GM10266 (cell line): ENCODE measurements at regions not wholly inside any gene's neighbourhood (a gene's known extent, or its start where the extent isn't known, plus 50 kb on each side); places are given as distances from the start of the nearest gene placed in this dataset.

Experiments used
- DNase-seq: peaks from one replicate; pipeline ENCODE4 v3.0.0; 2012; ENCODE audit errors: extremely low spot score
- TF ChIP-seq, protein P1 (sequence below): IDR thresholded peaks from 2 replicates; pipeline ENCODE4 v1.5.1; 2012; ENCODE audit warnings: mild to moderate bottlenecking, low read depth; ENCODE audit not compliant: control insufficient read depth, insufficient read depth; ENCODE audit errors: missing control alignments

GRCh38 chr2:7599462-7600258 lies 682.4 kb downstream of the RNF144A start:
- no peak for DNase-seq
- TF ChIP-seq, protein P1, sequence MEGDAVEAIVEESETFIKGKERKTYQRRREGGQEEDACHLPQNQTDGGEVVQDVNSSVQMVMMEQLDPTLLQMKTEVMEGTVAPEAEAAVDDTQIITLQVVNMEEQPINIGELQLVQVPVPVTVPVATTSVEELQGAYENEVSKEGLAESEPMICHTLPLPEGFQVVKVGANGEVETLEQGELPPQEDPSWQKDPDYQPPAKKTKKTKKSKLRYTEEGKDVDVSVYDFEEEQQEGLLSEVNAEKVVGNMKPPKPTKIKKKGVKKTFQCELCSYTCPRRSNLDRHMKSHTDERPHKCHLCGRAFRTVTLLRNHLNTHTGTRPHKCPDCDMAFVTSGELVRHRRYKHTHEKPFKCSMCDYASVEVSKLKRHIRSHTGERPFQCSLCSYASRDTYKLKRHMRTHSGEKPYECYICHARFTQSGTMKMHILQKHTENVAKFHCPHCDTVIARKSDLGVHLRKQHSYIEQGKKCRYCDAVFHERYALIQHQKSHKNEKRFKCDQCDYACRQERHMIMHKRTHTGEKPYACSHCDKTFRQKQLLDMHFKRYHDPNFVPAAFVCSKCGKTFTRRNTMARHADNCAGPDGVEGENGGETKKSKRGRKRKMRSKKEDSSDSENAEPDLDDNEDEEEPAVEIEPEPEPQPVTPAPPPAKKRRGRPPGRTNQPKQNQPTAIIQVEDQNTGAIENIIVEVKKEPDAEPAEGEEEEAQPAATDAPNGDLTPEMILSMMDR = no peak

DNA sequence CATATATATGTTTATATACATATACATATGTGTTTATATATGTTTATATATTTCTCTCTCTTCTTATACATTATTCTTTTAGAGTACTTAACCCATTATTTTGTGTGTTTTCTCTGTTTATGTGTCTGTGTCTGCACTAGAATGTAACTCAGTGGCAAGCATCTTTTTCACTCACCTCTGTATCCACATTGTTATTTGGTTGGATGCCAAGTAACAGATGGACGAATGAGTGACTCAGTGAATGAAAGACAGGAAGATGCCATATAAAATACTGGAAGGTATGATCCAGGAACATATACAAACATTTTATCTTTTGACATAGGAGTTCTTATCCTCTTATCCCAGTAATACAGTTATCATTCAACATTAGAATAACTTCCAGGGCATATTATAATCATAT lies 684.8 kb downstream of the RNF144A start:
- TF ChIP-seq, protein P1 = no peak
- DNase-seq = no peak

DNA sequence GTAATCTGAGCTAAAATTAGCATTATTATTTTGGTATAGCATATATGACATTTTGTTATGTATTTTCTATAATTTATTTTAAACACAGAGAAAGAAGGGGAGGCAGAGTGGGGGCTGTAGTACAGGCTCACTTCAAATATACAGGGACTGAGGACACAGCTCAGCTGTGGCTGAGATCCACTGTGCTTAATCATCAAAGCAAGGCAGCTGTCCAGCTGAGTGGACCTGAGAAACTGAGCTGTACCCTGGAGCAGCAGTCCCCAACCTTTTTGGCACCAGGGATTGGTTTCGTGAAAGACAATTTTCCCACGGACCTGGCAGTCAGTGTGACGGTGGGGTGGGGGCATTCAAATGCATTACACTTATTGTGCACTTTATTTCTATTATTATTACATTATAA lies 687.2 kb downstream of the RNF144A start:
- DNase-seq = no peak
- TF ChIP-seq, protein P1 = no peak

- TF ChIP-seq, protein P1 = no peak
- DNase-seq = no peak
Observed at GRCh38 chr2:7607441-7608173, 690.4 kb downstream of the RNF144A start.

GRCh38 chr2:7609556-7609955 lies 692.3 kb downstream of the RNF144A start:
- TF ChIP-seq, protein P1 = no peak
- no peak for DNase-seq

DNA sequence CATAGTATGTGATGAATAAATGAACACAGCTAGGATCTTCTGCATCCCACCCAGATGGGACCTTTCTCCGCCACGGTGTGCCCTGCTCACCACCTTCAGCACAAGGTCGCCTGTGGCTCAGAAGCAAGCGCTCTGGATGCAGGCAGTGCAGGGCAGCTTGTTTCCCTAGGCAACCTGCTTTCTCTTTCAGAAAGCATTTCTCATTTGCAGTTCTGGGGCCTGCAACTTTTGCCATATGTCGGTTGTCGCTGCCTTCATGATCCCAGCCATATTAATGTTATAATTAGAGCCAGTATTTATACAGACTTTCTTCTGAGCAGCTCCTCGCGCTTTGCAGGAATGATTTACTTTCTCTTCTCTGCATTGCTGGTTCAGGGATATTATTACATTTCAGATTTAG lies 692.8 kb downstream of the RNF144A start:
- TF ChIP-seq, protein P1 = no peak
- DNase-seq = no peak

GRCh38 chr2:7611750-7612149 lies 694.5 kb downstream of the RNF144A start:
- DNase-seq = no peak
- TF ChIP-seq, protein P1 = no peak
